K562 (cell line): ENCODE measurements at regions not wholly inside any gene's neighbourhood (a gene's known extent, or its start where the extent isn't known, plus 50 kb on each side); places are given as distances from the start of the nearest gene placed in this dataset.
A peak's percentile ranks its signal among the peaks of the same experiment; 100 is the strongest.

Experiments used
- ATAC-seq: fragments of 200-7000 bp; cut with Tn5 transposase; 3 replicates; pipeline ENCODE4 v1.9.1; 2020; ENCODE audit warnings: moderate library complexity
- BruUV-seq: library from RNA; stranded (reverse); fragments of 400-500 nt; replicated peaks from 2 replicates; lab custom pipeline; 2021; lab: Mats Ljungman, UMichigan
- CTCF ChIA-PET: fragments of 300-600 bp; formaldehyde crosslinking; extraction: SDS; loops from one replicate; lab custom pipeline; 2021; ENCODE audit warnings: low intra/inter-chr PET ratio; lab: Yijun Ruan, JAX
- POLR2A ChIA-PET: fragments of 300-600, 350-650 bp; sonication (Branson Sonifier 250); formaldehyde crosslinking; extraction: SDS; loops from one replicate; lab custom pipeline; 2021; ENCODE audit warnings: antibody characterized with exemption, inconsistent platforms; lab: Yijun Ruan, JAX
- DNase-seq, 4 experiments: peaks; one replicate each; pipeline versions ENCODE4 v3.0.0 to v3.0.0-alpha.2; 2011 to 2018; ENCODE audit warnings: low spot score in 3 of 4, mixed read lengths in 3 of 4; ENCODE audit errors: extremely low read depth in 1 of 4
- FAIRE-seq: peaks from 2 replicates; lab custom pipeline; 2011; peaks lifted over from hg19 to GRCh38; lab: Jason Lieb, UNC
- H2AFZ ChIP-seq: 2 replicates; pipeline ENCODE4 v1.6.0; 2011; ENCODE audit warnings: low read depth, low read length, control low read depth, inconsistent platforms
- H3K27ac ChIP-seq: fragments of 200-600 bp; 3 replicates; pipeline ENCODE4 v1.8.0; 2011; ENCODE audit warnings: low read depth, mild to moderate bottlenecking, control low read depth, inconsistent platforms, low read length, moderate library complexity, mixed read lengths; ENCODE audit errors: extremely low read depth
- H3K27me3 ChIP-seq, 2 experiments: fragments of 300-600 bp in 1 of 2; 2 replicates in 1 of 2; 3 replicates in 1 of 2; pipeline versions ENCODE4 v1.6.0 to v1.8.0; 2011; ENCODE audit warnings: inconsistent platforms in 2 of 2, low read length in 2 of 2, mild to moderate bottlenecking in 1 of 2, mixed read lengths in 1 of 2, moderate library complexity in 1 of 2; ENCODE audit not compliant: control insufficient read depth in 2 of 2, insufficient read depth in 2 of 2
- H3K36me3 ChIP-seq: fragments of 300-600 bp; 3 replicates; pipeline ENCODE4 v1.8.0; 2011; ENCODE audit warnings: mild to moderate bottlenecking, low read length, inconsistent platforms; ENCODE audit not compliant: control insufficient read depth, insufficient read depth
- H3K4me1 ChIP-seq, 2 experiments: fragments of 200-600 bp in 1 of 2; replicated peaks in 1 of 2; 2 replicates in 1 of 2; 3 replicates in 1 of 2; pipeline versions ENCODE4 v1.5.1 to v1.8.0; 2011; ENCODE audit warnings: inconsistent platforms in 2 of 2, low read length in 2 of 2, mild to moderate bottlenecking in 1 of 2, mixed read lengths in 1 of 2, moderate library complexity in 1 of 2; ENCODE audit not compliant: control insufficient read depth in 2 of 2, insufficient read depth in 2 of 2
- H3K4me2 ChIP-seq: 2 replicates; pipeline ENCODE4 v1.6.1; 2011; ENCODE audit warnings: low read length, control low read depth, inconsistent platforms, mixed read lengths; ENCODE audit not compliant: insufficient read depth
- H3K4me3 ChIP-seq: fragments of 200-600 bp; sonication (generic), shearing (Covaris generic); 2 replicates; pipeline ENCODE4 v1.5.1; 2016; ENCODE audit warnings: control low read depth, inconsistent platforms
- H3K79me2 ChIP-seq: fragments of 200-600 bp; 3 replicates; pipeline ENCODE4 v1.8.0; 2011; ENCODE audit warnings: low read length, inconsistent platforms; ENCODE audit not compliant: control insufficient read depth, insufficient read depth
- H3K9ac ChIP-seq, 2 experiments: 2 replicates each; pipeline versions ENCODE4 v1.6.0 to v1.6.1; 2011; ENCODE audit warnings: low read depth in 2 of 2, low read length in 2 of 2, control low read depth in 1 of 2, inconsistent platforms in 1 of 2, mild to moderate bottlenecking in 1 of 2, mixed read lengths in 1 of 2; ENCODE audit not compliant: insufficient read depth in 1 of 2
- H3K9me1 ChIP-seq: one replicate; pipeline ENCODE4 v1.6.0; 2011; ENCODE audit warnings: inconsistent platforms, mild to moderate bottlenecking, low read length, moderate library complexity; ENCODE audit not compliant: control insufficient read depth, insufficient read depth
- H3K9me3 ChIP-seq: replicated peaks from 2 replicates; pipeline ENCODE4 v1.5.1; 2011; ENCODE audit warnings: low read depth, low read length, inconsistent platforms; ENCODE audit not compliant: control insufficient read depth, insufficient read depth
- H4K20me1 ChIP-seq: replicated peaks from 2 replicates; pipeline ENCODE4 v1.6.1; 2011; ENCODE audit warnings: low read length, inconsistent platforms, mixed read lengths; ENCODE audit not compliant: control insufficient read depth, insufficient read depth
- ARID1B ChIP-seq: fragments of 450-650 bp; IDR thresholded peaks from 2 replicates; pipeline ENCODE4 v1.6.1; 2016; ENCODE audit warnings: antibody characterized with exemption, mild to moderate bottlenecking, inconsistent platforms
- BMI1 ChIP-seq: fragments of 150-350 bp; IDR thresholded peaks from 2 replicates; pipeline ENCODE4 v1.6.1; 2014; ENCODE audit warnings: low read length
- CEBPB ChIP-seq: fragments of 450-650 bp; IDR thresholded peaks from 2 replicates; pipeline ENCODE4 v1.6.1; 2016; ENCODE audit warnings: missing genetic modification characterization, missing compliant biosample characterization
- CTCF ChIP-seq, 3 experiments: IDR thresholded peaks in 2 of 3; conservative IDR thresholded peaks in 1 of 3; 2 replicates each; pipeline ENCODE4 v1.5.1; 2011 to 2012; ENCODE audit warnings: low read length in 3 of 3, mild to moderate bottlenecking in 3 of 3, control low read depth in 2 of 3, improper control_type of control experiment in 1 of 3, inconsistent platforms in 1 of 3, low read depth in 1 of 3, mixed read lengths in 1 of 3, moderate library complexity in 1 of 3; ENCODE audit not compliant: insufficient read depth in 2 of 3
- CXXC5 ChIP-seq: fragments of 250-450 bp; sonication (Bioruptor Pico); IDR thresholded peaks from 2 replicates; pipeline ENCODE4 v1.8.0; 2022; ENCODE audit warnings: inconsistent platforms, mild to moderate bottlenecking, moderate library complexity
- GATAD2B ChIP-seq: fragments of 450-650 bp; IDR thresholded peaks from 2 replicates; pipeline ENCODE4 v1.6.1; 2017; ENCODE audit warnings: mild to moderate bottlenecking, borderline replicate concordance
- MEIS2 ChIP-seq: fragments of 450-650 bp; IDR thresholded peaks from 2 replicates; pipeline ENCODE4 v1.6.1; 2014; ENCODE audit warnings: mild to moderate bottlenecking; ENCODE audit not compliant: partially characterized antibody
- MTA1 ChIP-seq: fragments of 450-650 bp; IDR thresholded peaks from 2 replicates; pipeline ENCODE4 v1.6.1; 2017; ENCODE audit warnings: borderline replicate concordance
- NCOA1 ChIP-seq: fragments of 450-650 bp; IDR thresholded peaks from 2 replicates; pipeline ENCODE4 v1.6.1; 2016; ENCODE audit warnings: low read depth
- RAD21 ChIP-seq, 2 experiments: fragments of 250-450 bp in 1 of 2; fragments of 450-650 bp in 1 of 2; sonication (Bioruptor Pico) in 1 of 2; formaldehyde crosslinking in 1 of 2; IDR thresholded peaks in 1 of 2; conservative IDR thresholded peaks in 1 of 2; 2 replicates each; pipeline versions ENCODE4 v1.4.0 to v1.8.0; 2020 to 2022; ENCODE audit warnings: mild to moderate bottlenecking in 2 of 2, moderate library complexity in 1 of 2
- SP2 ChIP-seq: IDR thresholded peaks from 2 replicates; pipeline ENCODE4 v1.6.1; 2011; ENCODE audit warnings: mild to moderate bottlenecking, low read depth, low read length, moderate library complexity; ENCODE audit not compliant: poor library complexity, severe bottlenecking; ENCODE audit errors: extremely low read depth
- TGIF2 ChIP-seq: sonication (generic); formaldehyde crosslinking; IDR thresholded peaks from 2 replicates; pipeline ENCODE4 v1.8.1; 2022; ENCODE audit warnings: mild to moderate bottlenecking, missing genetic modification reagents, moderate library complexity
- U2AF1 ChIP-seq: fragments of 200-400 bp; formaldehyde crosslinking; optimal IDR thresholded peaks from 2 replicates; pipeline ENCODE3; 2017; ENCODE audit warnings: mild to moderate bottlenecking, low read depth, low read length, moderate library complexity
- ZNF384 ChIP-seq: IDR thresholded peaks from 2 replicates; pipeline ENCODE4 v1.6.1; 2012; ENCODE audit warnings: low read depth, low read length, improper control_type of control experiment
- WGBS: fragments of 100-300 bp; shearing (Covaris generic); methylation state at CpG from one replicate; pipeline ENCODE4 v1.1.6; 2016; ENCODE audit warnings: low coverage, mixed read lengths; ENCODE audit not compliant: insufficient coverage; ENCODE audit errors: missing lambda C conversion rate; 5-methylcytosine and 5-hydroxymethylcytosine counted together
- in situ Hi-C: fragments of 300-500 bp; cut with MboI; formaldehyde crosslinking; loops from 4 replicates; pipeline ENCODE4 v1.15.0; 2018; ENCODE audit warnings: inconsistent platforms, mixed read lengths
- intact Hi-C: fragments of 100-400 bp; cut with micrococcal nuclease; formaldehyde crosslinking; loops from 2 replicates; pipeline ENCODE4 v1.14.2; 2022
- TF ChIP-seq, protein P1 (sequence below), 2 experiments: IDR thresholded peaks in 1 of 2; conservative IDR thresholded peaks in 1 of 2; 2 replicates each; pipeline ENCODE4 v1.6.1; 2016; ENCODE audit warnings: low read depth in 2 of 2, mild to moderate bottlenecking in 1 of 2, missing compliant biosample characterization in 1 of 2, missing genetic modification characterization in 1 of 2, moderate library complexity in 1 of 2

- no peaks in the 10 kb centered on the region for H4K20me1 ChIP-seq
- H3K4me1 ChIP-seq, result peaks cover 0 to 11% of the 10 kb centered on the region in 2 experiments; a peak in 2 of 5 replicates
- H3K27me3 ChIP-seq, result no peaks in the 10 kb centered on the region
- BruUV-seq, result no TSS peak
- no peak overlapping the region for H3K4me3 ChIP-seq
- DNase-seq, result no peak
- H3K27ac ChIP-seq, result no peak overlapping the region
- peak overlapping the region; percentile 33; the same call in 1 of the 2 replicates for H2AFZ ChIP-seq
- ATAC-seq, result peak; percentile 72
- H3K9ac ChIP-seq, result no peak overlapping the region
- no peaks in the 10 kb centered on the region for H3K79me2 ChIP-seq
- 31% methylated on average over 5 of the region's 5 CpGs for WGBS
- no peak overlapping the region for H3K4me2 ChIP-seq
- H3K9me3 ChIP-seq, result no peaks in the 10 kb centered on the region
- ChIA-PET POLR2A (interaction anchor here (0.6 to 1.4 kb wide), 5 partner anchors 11 to 425 kb away, joined by 3 to 5 read pairs (median 3); no protein-coding TSS in a partner anchor), CTCF (no interaction called here)
- in situ Hi-C loops (no loop called here), intact Hi-C loops (loop anchor here (2.0 to 5.0 kb wide), 2 partner anchors 384 to 478 kb away; no protein-coding TSS in a partner anchor)
- FAIRE-seq, result no peak
- no peaks in the 10 kb centered on the region for H3K36me3 ChIP-seq
- no peaks in the 10 kb centered on the region for H3K9me1 ChIP-seq
- TF ChIP-seq MTA1, result no peak
- TF ChIP-seq BMI1, result no peak
- TF ChIP-seq CXXC5 (CRISPR knock-in tag), result 0 out of 2 replicates have a peak, but pooled peaks have one; percentile 31
- TF ChIP-seq MEIS2, result peak; percentile 83
- TF ChIP-seq CEBPB (tag), result peak; percentile 86
- no peak for TF ChIP-seq TGIF2 (CRISPR knock-in tag)
- peak; percentile 62 for TF ChIP-seq ZNF384
- no peak for TF ChIP-seq U2AF1
- no peak for TF ChIP-seq SP2
- no peak for TF ChIP-seq NCOA1
- TF ChIP-seq ARID1B, result peak; percentile 21; the same call in 1 of the 2 replicates
- TF ChIP-seq, protein P1, sequence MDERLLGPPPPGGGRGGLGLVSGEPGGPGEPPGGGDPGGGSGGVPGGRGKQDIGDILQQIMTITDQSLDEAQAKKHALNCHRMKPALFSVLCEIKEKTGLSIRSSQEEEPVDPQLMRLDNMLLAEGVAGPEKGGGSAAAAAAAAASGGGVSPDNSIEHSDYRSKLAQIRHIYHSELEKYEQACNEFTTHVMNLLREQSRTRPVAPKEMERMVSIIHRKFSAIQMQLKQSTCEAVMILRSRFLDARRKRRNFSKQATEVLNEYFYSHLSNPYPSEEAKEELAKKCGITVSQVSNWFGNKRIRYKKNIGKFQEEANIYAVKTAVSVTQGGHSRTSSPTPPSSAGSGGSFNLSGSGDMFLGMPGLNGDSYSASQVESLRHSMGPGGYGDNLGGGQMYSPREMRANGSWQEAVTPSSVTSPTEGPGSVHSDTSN (CRISPR knock-in tag; IDR thresholded peaks at IDR 0.05; ENCODE audit: low read depth), result no peak
- TF ChIP-seq, protein P1 (tag; conservative IDR thresholded peaks at IDR 0.05; ENCODE audit: low read depth), result peak; percentile 77
- TF ChIP-seq CTCF (IDR thresholded peaks at IDR 0.05 in 2 of 3, conservative IDR thresholded peaks at IDR 0.05 in 1 of 3; ENCODE audit: insufficient read depth in 2 of 3, low read depth in 1 of 3, low read length in 3 of 3), result 0 out of 6 replicates have a peak, but pooled peaks of 1 of the 3 experiments have one; percentile 4
- no peak for TF ChIP-seq GATAD2B
- TF ChIP-seq RAD21 (CRISPR knock-in tag; conservative IDR thresholded peaks at IDR 0.05 in 1 of 2, IDR thresholded peaks at IDR 0.05 in 1 of 2), result peak in 1 of 2 experiments; percentile 44; a peak in 3 of 4 replicates
Measured at GRCh38 chr7:13115157-13115772, 427.8 kb downstream of the ARL4A start.
